ENCODE measurements at regions not wholly inside any gene's neighbourhood (a gene's known extent, or its start where the extent isn't known, plus 50 kb on each side); places are given as distances from the start of the nearest gene placed in this dataset.

- H3K27me3 ChIP-seq (replicated peaks; ENCODE audit: insufficient read depth): no peaks in the 10 kb centered on the region
- H3K4me1 ChIP-seq (ENCODE audit: control insufficient read depth in 1 of 2, low read depth in 2 of 2): no peaks in the 10 kb centered on the region
- ATAC-seq (ENCODE audit: insufficient number of reproducible peaks, low FRiP score, low read depth) (no peak), DNase-seq (ENCODE audit: low spot score) (no peak)
- H3K4me3 ChIP-seq: no peak overlapping the region
- TF ChIP-seq, protein P1, sequence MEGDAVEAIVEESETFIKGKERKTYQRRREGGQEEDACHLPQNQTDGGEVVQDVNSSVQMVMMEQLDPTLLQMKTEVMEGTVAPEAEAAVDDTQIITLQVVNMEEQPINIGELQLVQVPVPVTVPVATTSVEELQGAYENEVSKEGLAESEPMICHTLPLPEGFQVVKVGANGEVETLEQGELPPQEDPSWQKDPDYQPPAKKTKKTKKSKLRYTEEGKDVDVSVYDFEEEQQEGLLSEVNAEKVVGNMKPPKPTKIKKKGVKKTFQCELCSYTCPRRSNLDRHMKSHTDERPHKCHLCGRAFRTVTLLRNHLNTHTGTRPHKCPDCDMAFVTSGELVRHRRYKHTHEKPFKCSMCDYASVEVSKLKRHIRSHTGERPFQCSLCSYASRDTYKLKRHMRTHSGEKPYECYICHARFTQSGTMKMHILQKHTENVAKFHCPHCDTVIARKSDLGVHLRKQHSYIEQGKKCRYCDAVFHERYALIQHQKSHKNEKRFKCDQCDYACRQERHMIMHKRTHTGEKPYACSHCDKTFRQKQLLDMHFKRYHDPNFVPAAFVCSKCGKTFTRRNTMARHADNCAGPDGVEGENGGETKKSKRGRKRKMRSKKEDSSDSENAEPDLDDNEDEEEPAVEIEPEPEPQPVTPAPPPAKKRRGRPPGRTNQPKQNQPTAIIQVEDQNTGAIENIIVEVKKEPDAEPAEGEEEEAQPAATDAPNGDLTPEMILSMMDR (IDR thresholded peaks at IDR 0.05): no peak
- H3K9me3 ChIP-seq: no peaks in the 10 kb centered on the region
- no peaks in the 10 kb centered on the region for H3K36me3 ChIP-seq
- no peak overlapping the region for H3K27ac ChIP-seq
Measured at GRCh38 chr2:193521523-193521922, 1326.8 kb upstream of the TMEFF2 start.

GRCh38 chr2:193520709-193521458, 1326.2 kb upstream of the TMEFF2 start:
- Histone ChIP-seq H3K27ac (no peak overlapping the region), H3K4me1 (ENCODE audit: control insufficient read depth in 1 of 2, low read depth in 2 of 2) (no peaks in the 10 kb centered on the region), H3K4me3 (no peak overlapping the region), H3K9me3 (no peaks in the 10 kb centered on the region), H3K36me3 (no peaks in the 10 kb centered on the region), H3K27me3 (replicated peaks; ENCODE audit: insufficient read depth) (no peaks in the 10 kb centered on the region)
- ATAC-seq (ENCODE audit: insufficient number of reproducible peaks, low FRiP score, low read depth) (no peak), DNase-seq (ENCODE audit: low spot score) (no peak)
- TF ChIP-seq, protein P1 (IDR thresholded peaks at IDR 0.05): no peak

DNA sequence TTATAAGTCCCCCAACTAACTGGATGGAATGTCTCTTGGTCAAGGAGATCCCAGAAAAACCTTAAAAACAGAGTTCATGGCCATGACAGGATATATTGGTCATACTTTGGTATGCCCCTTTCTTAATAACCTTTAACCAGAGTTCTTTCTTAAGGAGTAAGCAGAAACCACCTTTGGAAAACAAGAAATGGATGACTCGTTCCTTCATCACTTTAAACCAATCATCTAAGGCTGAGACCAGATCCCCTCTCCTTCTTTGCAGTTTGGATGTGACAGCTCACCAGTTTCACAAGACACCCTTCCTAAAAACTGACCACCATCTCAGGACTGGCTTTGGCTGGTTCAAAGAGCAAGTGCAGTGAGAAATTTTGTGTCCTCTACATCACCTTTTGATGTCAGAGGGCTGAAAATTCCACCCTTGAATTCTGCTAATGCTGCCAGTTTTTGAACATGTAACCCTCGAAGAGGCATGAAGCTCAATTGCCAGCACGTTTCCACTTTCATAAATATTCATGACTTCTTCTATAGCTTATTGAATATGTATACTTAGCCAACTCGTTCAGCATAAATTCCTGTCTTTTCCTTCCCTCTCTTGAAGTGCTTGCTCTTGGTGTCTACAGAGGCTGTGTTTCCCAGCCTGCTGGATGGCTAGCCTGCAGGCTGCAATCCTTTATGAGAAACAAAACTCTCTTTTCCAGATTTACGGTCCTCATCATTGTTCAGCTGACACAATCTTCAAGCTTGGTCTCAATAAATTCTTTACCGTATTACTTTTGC, 1323.5 kb upstream of the TMEFF2 start:
- no peak overlapping the region for H3K4me3 ChIP-seq
- no peaks in the 10 kb centered on the region for H3K36me3 ChIP-seq
- ATAC-seq (ENCODE audit: insufficient number of reproducible peaks, low FRiP score, low read depth): no peak
- TF ChIP-seq, protein P1 (IDR thresholded peaks at IDR 0.05): no peak
- DNase-seq (ENCODE audit: low spot score): no peak
- no peaks in the 10 kb centered on the region for H3K4me1 ChIP-seq (ENCODE audit: control insufficient read depth in 1 of 2, low read depth in 2 of 2)
- no peak overlapping the region for H3K27ac ChIP-seq
- H3K9me3 ChIP-seq: no peaks in the 10 kb centered on the region
- H3K27me3 ChIP-seq (replicated peaks; ENCODE audit: insufficient read depth): no peaks in the 10 kb centered on the region

- Histone ChIP-seq H3K27ac (no peak overlapping the region), H3K9me3 (no peaks in the 10 kb centered on the region), H3K4me3 (no peak overlapping the region), H3K4me1 (ENCODE audit: control insufficient read depth in 1 of 2, low read depth in 2 of 2) (no peaks in the 10 kb centered on the region), H3K36me3 (no peaks in the 10 kb centered on the region), H3K27me3 (replicated peaks; ENCODE audit: insufficient read depth) (no peaks in the 10 kb centered on the region)
- ATAC-seq (ENCODE audit: insufficient number of reproducible peaks, low FRiP score, low read depth) (no peak), DNase-seq (ENCODE audit: low spot score) (no peak)
- TF ChIP-seq, protein P1 (IDR thresholded peaks at IDR 0.05): no peak
Measured at GRCh38 chr2:193517615-193518014, 1322.9 kb upstream of the TMEFF2 start.

DNA sequence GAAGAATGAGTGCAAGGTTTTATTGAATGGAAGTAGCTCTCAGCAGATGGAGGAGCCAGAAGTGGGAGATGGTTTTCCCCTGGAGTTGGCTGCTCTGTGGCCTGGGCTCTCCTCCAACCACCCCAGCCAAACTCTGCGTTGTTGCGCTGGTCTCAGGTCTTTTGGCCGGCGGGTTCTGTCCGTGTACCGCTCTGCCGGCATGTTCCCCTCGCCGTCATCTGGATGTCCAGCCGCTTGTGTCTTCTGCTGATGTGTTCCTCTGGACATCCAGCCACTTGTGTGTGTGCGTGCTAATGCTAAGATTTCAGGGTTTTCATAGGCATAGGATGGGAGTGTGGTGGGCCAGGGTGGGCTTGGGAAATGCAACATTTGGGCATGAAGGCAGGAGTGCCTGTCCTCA, 1311.3 kb upstream of the TMEFF2 start:
- DNase-seq (ENCODE audit: low spot score) (no peak), ATAC-seq (ENCODE audit: insufficient number of reproducible peaks, low FRiP score, low read depth) (no peak)
- no peaks in the 10 kb centered on the region for H3K9me3 ChIP-seq
- no peak overlapping the region for H3K4me3 ChIP-seq
- TF ChIP-seq, protein P1 (IDR thresholded peaks at IDR 0.05): no peak
- H3K27me3 ChIP-seq (replicated peaks; ENCODE audit: insufficient read depth): no peaks in the 10 kb centered on the region
- H3K36me3 ChIP-seq: no peaks in the 10 kb centered on the region
- H3K4me1 ChIP-seq (ENCODE audit: control insufficient read depth in 1 of 2, low read depth in 2 of 2): no peaks in the 10 kb centered on the region
- H3K27ac ChIP-seq: no peak overlapping the region

All from thoracic aorta (tissue), 2 donors.